IMR-90 (cell line): ENCODE measurements at regions not wholly inside any gene's neighbourhood (a gene's known extent, or its start where the extent isn't known, plus 50 kb on each side); places are given as distances from the start of the nearest gene placed in this dataset.

ENCODE experiments used
- ATAC-seq: fragments of 200-7000 bp; cut with Tn5 transposase; 2 replicates; pipeline ENCODE4 v1.9.1; 2020; ENCODE audit warnings: low read depth, mild to moderate bottlenecking, moderate library complexity
- BruUV-seq: library from RNA; stranded (reverse); fragments of 400-500 nt; replicated peaks from 2 replicates; lab custom pipeline; 2021; lab: Mats Ljungman, UMichigan
- CTCF ChIA-PET: fragments of 300-600 bp; formaldehyde crosslinking; extraction: SDS; loops from one replicate; lab custom pipeline; 2021; ENCODE audit warnings: antibody characterized with exemption; lab: Yijun Ruan, JAX
- POLR2A ChIA-PET: fragments of 300-600 bp; sonication (Branson Sonifier 250); formaldehyde crosslinking; loops from one replicate; lab custom pipeline; 2022; ENCODE audit warnings: antibody characterized with exemption; ENCODE audit not compliant: unreplicated experiment; lab: Charles Lee
- DNase-seq: peaks from one replicate; pipeline ENCODE4 v3.0.0; 2013
- H2AFZ ChIP-seq: replicated peaks from 2 replicates; pipeline ENCODE3; 2013; ENCODE audit warnings: low read length, mild to moderate bottlenecking; ENCODE audit not compliant: poor library complexity
- H2AK5ac ChIP-seq: 2 replicates; pipeline ENCODE4 v1.6.1; 2013; ENCODE audit warnings: low read depth, low read length, inconsistent platforms
- H2AK9ac ChIP-seq: replicated peaks from 2 replicates; pipeline ENCODE3; 2013; ENCODE audit warnings: mild to moderate bottlenecking, low read depth, low read length, moderate library complexity; ENCODE audit not compliant: poor library complexity
- H2BK120ac ChIP-seq: 2 replicates; pipeline ENCODE4 v1.6.1; 2013; ENCODE audit warnings: low read depth, low read length, inconsistent platforms
- H2BK15ac ChIP-seq: 3 replicates; pipeline ENCODE4 v1.6.1; 2013; ENCODE audit warnings: low read depth, low read length, inconsistent platforms
- H2BK20ac ChIP-seq: 2 replicates; pipeline ENCODE4 v1.6.1; 2013; ENCODE audit warnings: low read depth, mild to moderate bottlenecking, inconsistent platforms, low read length, moderate library complexity
- H2BK5ac ChIP-seq: 2 replicates; pipeline ENCODE4 v1.6.1; 2013; ENCODE audit warnings: mild to moderate bottlenecking, low read depth, low read length, inconsistent platforms; ENCODE audit not compliant: poor library complexity, severe bottlenecking
- H3K14ac ChIP-seq: replicated peaks from 2 replicates; pipeline ENCODE4 v1.6.1; 2013; ENCODE audit warnings: low read depth, low read length, inconsistent platforms
- H3K18ac ChIP-seq: 2 replicates; pipeline ENCODE4 v1.6.1; 2013; ENCODE audit warnings: low read depth, low read length, control low read depth
- H3K23ac ChIP-seq: 2 replicates; pipeline ENCODE4 v1.6.1; 2013; ENCODE audit warnings: low read depth, low read length, inconsistent platforms
- H3K27ac ChIP-seq: 2 replicates; pipeline ENCODE4 v1.5.1; 2013; ENCODE audit warnings: mild to moderate bottlenecking, control low read depth, low read length; ENCODE audit not compliant: insufficient read depth
- H3K27me3 ChIP-seq: 2 replicates; pipeline ENCODE4 v1.6.1; 2013; ENCODE audit warnings: low read length; ENCODE audit not compliant: control insufficient read depth, insufficient read depth
- H3K36me3 ChIP-seq: 2 replicates; pipeline ENCODE4 v1.6.1; 2013; ENCODE audit warnings: low read length, mixed read lengths; ENCODE audit not compliant: control insufficient read depth, insufficient read depth
- H3K4ac ChIP-seq: 2 replicates; pipeline ENCODE4 v1.6.1; 2013; ENCODE audit warnings: low read depth, low read length, inconsistent platforms
- H3K4me1 ChIP-seq: 2 replicates; pipeline ENCODE4 v1.6.1; 2013; ENCODE audit warnings: low read length, mixed read lengths; ENCODE audit not compliant: control insufficient read depth, insufficient read depth
- H3K4me2 ChIP-seq: 2 replicates; pipeline ENCODE4 v1.6.1; 2013; ENCODE audit warnings: low read depth, mild to moderate bottlenecking, control low read depth, low read length, moderate library complexity
- H3K4me3 ChIP-seq: 2 replicates; pipeline ENCODE4 v1.5.1; 2013; ENCODE audit warnings: low read depth, mild to moderate bottlenecking, control low read depth, low read length, moderate library complexity; ENCODE audit not compliant: insufficient read depth
- H3K56ac ChIP-seq: 2 replicates; pipeline ENCODE4 v1.6.1; 2013; ENCODE audit warnings: low read length, inconsistent platforms; ENCODE audit not compliant: insufficient read depth; ENCODE audit errors: extremely low read depth
- H3K79me1 ChIP-seq, 2 experiments: 2 replicates each; pipeline ENCODE4 v1.6.1; 2013; ENCODE audit warnings: low read length in 2 of 2, inconsistent platforms in 1 of 2, low read depth in 1 of 2
- H3K9ac ChIP-seq: 2 replicates; pipeline ENCODE4 v1.6.1; 2013; ENCODE audit warnings: low read depth, low read length, control low read depth
- H3K9me1 ChIP-seq: 2 replicates; pipeline ENCODE4 v1.6.1; 2013; ENCODE audit warnings: low read length, inconsistent platforms; ENCODE audit not compliant: insufficient read depth
- H3K9me3 ChIP-seq: 2 replicates; pipeline ENCODE4 v1.6.1; 2013; ENCODE audit warnings: low read length; ENCODE audit not compliant: control insufficient read depth, insufficient read depth
- H4K20me1 ChIP-seq: 2 replicates; pipeline ENCODE4 v1.6.1; 2013; ENCODE audit warnings: low read length, inconsistent platforms; ENCODE audit not compliant: insufficient read depth
- H4K5ac ChIP-seq: 2 replicates; pipeline ENCODE4 v1.6.1; 2013; ENCODE audit warnings: mild to moderate bottlenecking, low read depth, low read length, control low read depth
- H4K8ac ChIP-seq, 2 experiments: 2 replicates each; pipeline ENCODE4 v1.6.1; 2013; ENCODE audit warnings: low read depth in 2 of 2, low read length in 2 of 2, control low read depth in 1 of 2, inconsistent platforms in 1 of 2
- H4K91ac ChIP-seq: 2 replicates; pipeline ENCODE4 v1.6.1; 2013; ENCODE audit warnings: low read depth, low read length, inconsistent platforms; ENCODE audit not compliant: insufficient read depth
- BHLHE40 ChIP-seq: fragments of 150-350 bp; IDR thresholded peaks from 2 replicates; pipeline ENCODE4 v1.6.1; 2016; ENCODE audit warnings: mild to moderate bottlenecking, low read depth, low read length
- CEBPB ChIP-seq: IDR thresholded peaks from 2 replicates; pipeline ENCODE4 v1.6.1; 2012; ENCODE audit warnings: low read depth, low read length, improper control_type of control experiment
- CHD1 ChIP-seq: IDR thresholded peaks from 2 replicates; pipeline ENCODE4 v1.6.1; 2012; ENCODE audit warnings: low read depth, low read length, improper control_type of control experiment
- FOS ChIP-seq: fragments of 150-350 bp; IDR thresholded peaks from 2 replicates; pipeline ENCODE4 v1.6.1; 2016; ENCODE audit warnings: low read depth, low read length
- MAFK ChIP-seq: IDR thresholded peaks from 2 replicates; pipeline ENCODE4 v1.6.1; 2012; ENCODE audit warnings: low read depth, low read length, improper control_type of control experiment
- MAZ ChIP-seq: IDR thresholded peaks from 2 replicates; pipeline ENCODE4 v1.6.1; 2012; ENCODE audit warnings: low read depth, mild to moderate bottlenecking, low read length, improper control_type of control experiment, moderate library complexity, borderline replicate concordance
- MXI1 ChIP-seq: IDR thresholded peaks from 2 replicates; pipeline ENCODE4 v1.6.1; 2012; ENCODE audit warnings: low read depth, mild to moderate bottlenecking, low read length, moderate library complexity, borderline replicate concordance
- NFE2L2 ChIP-seq: fragments of 150-350 bp; IDR thresholded peaks from 2 replicates; pipeline ENCODE4 v1.6.1; 2016; ENCODE audit warnings: low read depth, mild to moderate bottlenecking, low read length
- POLR2A ChIP-seq: IDR thresholded peaks from 2 replicates; pipeline ENCODE4 v1.6.1; 2012; ENCODE audit warnings: mild to moderate bottlenecking, low read depth, low read length
- RAD21 ChIP-seq: IDR thresholded peaks from 2 replicates; pipeline ENCODE4 v1.6.1; 2012; ENCODE audit warnings: low read length, improper control_type of control experiment
- RCOR1 ChIP-seq: IDR thresholded peaks from 2 replicates; pipeline ENCODE4 v1.6.1; 2012; ENCODE audit warnings: mild to moderate bottlenecking, low read length, improper control_type of control experiment; ENCODE audit not compliant: insufficient replicate concordance
- RFX5 ChIP-seq: IDR thresholded peaks from 2 replicates; pipeline ENCODE4 v1.8.0; 2012; ENCODE audit warnings: low read depth, mild to moderate bottlenecking, low read length, moderate library complexity
- SMC3 ChIP-seq: fragments of 150-350 bp; IDR thresholded peaks from 2 replicates; pipeline ENCODE4 v1.6.1; 2016; ENCODE audit warnings: low read depth, mild to moderate bottlenecking, antibody characterized with exemption, low read length, moderate library complexity
- WGBS, 2 experiments: methylation state at CpG; one replicate each; pipeline versions ENCODE4 v1.1.5 to v1.1.7; 2013; ENCODE audit warnings: missing lambda C conversion rate in 2 of 2; ENCODE audit not compliant: insufficient read length in 1 of 2; ENCODE audit errors: extremely low coverage in 2 of 2; 5-methylcytosine and 5-hydroxymethylcytosine counted together
- dilution Hi-C: fragments of 300-500 bp; cut with HindIII; formaldehyde crosslinking; loops from one replicate; pipeline ENCODE4 v1.14.3; 2018; ENCODE audit warnings: low sequenced_read_pairs; ENCODE audit not compliant: unreplicated experiment
- in situ Hi-C: fragments of 300-500 bp; cut with MboI; formaldehyde crosslinking; loops from 3 replicates; pipeline ENCODE4 v1.14.3; 2019; ENCODE audit warnings: low sequenced_read_pairs, inconsistent platforms, mixed read lengths
- intact Hi-C: fragments of 100-400 bp; cut with micrococcal nuclease; formaldehyde crosslinking; loops from 2 replicates; pipeline ENCODE4 v1.10.0; 2022
- TF ChIP-seq, protein P1 (sequence below): fragments of 150-350 bp; IDR thresholded peaks from 2 replicates; pipeline ENCODE4 v1.6.1; 2016; ENCODE audit warnings: low read depth, mild to moderate bottlenecking, low read length, moderate library complexity, borderline replicate concordance
- TF ChIP-seq, protein P2 (sequence below): fragments of 150-350 bp; IDR thresholded peaks from 2 replicates; pipeline ENCODE4 v1.6.1; 2017; ENCODE audit warnings: mild to moderate bottlenecking, antibody characterized with exemption, low read length, low read depth
- TF ChIP-seq, protein P3 (sequence below): conservative IDR thresholded peaks from 2 replicates; pipeline ENCODE4 v1.5.1; 2012; ENCODE audit warnings: mild to moderate bottlenecking, low read depth, low read length, improper control_type of control experiment

DNA sequence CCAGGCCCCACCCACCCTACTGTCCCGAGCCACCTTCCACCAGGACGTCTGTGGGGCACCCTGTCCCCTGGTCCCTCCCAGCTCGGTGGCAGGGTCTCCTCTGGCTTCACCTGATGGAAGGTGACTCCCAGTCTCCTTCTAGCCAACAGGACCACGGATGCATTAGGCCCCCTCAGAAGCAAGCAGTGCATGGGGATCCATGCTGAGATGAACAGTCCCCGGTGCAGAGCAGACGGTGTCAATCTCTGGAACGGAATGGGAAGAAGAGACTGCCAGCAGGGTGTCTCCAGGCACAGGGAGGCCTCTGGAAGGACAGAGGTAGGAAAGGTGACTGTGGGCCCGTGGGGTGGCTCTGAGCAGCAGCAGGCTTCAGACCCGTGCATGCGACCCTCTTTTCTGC lies 65.2 kb upstream of the FZD7 start:
- Histone ChIP-seq H3K18ac (no peak overlapping the region), H3K36me3 (no peaks in the 10 kb centered on the region), H3K9me3 (no peaks in the 10 kb centered on the region), H4K5ac (no peak overlapping the region), H3K14ac (no peak overlapping the region), H3K27me3 (no peaks in the 10 kb centered on the region), H2BK20ac (no peak overlapping the region), H3K9ac (no peak overlapping the region), H2BK120ac (no peak overlapping the region; the same call in 1 of the 2 replicates), H4K8ac (no peak overlapping the region), H4K20me1 (no peaks in the 10 kb centered on the region), H3K4ac (no peak overlapping the region), H3K4me3 (no peak overlapping the region), H3K4me1 (peaks cover 14% of the 10 kb centered on the region), H3K27ac (no peak overlapping the region), H3K23ac (no peak overlapping the region), H2BK5ac (no peak overlapping the region), H2BK15ac (no peak overlapping the region), H2AK9ac (no peak overlapping the region), H3K56ac (no peak overlapping the region), H4K91ac (no peak overlapping the region), H2AFZ (no peak overlapping the region), H3K9me1 (peaks cover 7% of the 10 kb centered on the region; the same call in 1 of the 2 replicates), H3K4me2 (no peak overlapping the region), H3K79me1 (no peaks in the 10 kb centered on the region), H2AK5ac (no peak overlapping the region)
- no TSS peak for BruUV-seq
- intact Hi-C loops (no loop called here), in situ Hi-C loops (no loop called here), dilution Hi-C loops (no loop called here)
- DNase-seq (no peak), ATAC-seq (no peak)
- ChIA-PET CTCF (no interaction called here), POLR2A (no interaction called here)
- 80% methylated on average over 1 of the region's 10 CpGs; no CpG with 5 or more reads in 1 of the 2 experiments for WGBS, 2 experiments
- TF ChIP-seq FOS (no peak), SMC3 (no peak), MAZ (no peak), BHLHE40 (no peak), MAFK (no peak), RAD21 (no peak), POLR2A (no peak), RFX5 (no peak), CHD1 (no peak), CEBPB (no peak), RCOR1 (no peak), NFE2L2 (no peak), MXI1 (no peak)
- TF ChIP-seq, protein P1, sequence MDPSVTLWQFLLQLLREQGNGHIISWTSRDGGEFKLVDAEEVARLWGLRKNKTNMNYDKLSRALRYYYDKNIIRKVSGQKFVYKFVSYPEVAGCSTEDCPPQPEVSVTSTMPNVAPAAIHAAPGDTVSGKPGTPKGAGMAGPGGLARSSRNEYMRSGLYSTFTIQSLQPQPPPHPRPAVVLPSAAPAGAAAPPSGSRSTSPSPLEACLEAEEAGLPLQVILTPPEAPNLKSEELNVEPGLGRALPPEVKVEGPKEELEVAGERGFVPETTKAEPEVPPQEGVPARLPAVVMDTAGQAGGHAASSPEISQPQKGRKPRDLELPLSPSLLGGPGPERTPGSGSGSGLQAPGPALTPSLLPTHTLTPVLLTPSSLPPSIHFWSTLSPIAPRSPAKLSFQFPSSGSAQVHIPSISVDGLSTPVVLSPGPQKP = no peak
- TF ChIP-seq, protein P2, sequence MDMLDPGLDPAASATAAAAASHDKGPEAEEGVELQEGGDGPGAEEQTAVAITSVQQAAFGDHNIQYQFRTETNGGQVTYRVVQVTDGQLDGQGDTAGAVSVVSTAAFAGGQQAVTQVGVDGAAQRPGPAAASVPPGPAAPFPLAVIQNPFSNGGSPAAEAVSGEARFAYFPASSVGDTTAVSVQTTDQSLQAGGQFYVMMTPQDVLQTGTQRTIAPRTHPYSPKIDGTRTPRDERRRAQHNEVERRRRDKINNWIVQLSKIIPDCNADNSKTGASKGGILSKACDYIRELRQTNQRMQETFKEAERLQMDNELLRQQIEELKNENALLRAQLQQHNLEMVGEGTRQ = no peak
- TF ChIP-seq, protein P3, sequence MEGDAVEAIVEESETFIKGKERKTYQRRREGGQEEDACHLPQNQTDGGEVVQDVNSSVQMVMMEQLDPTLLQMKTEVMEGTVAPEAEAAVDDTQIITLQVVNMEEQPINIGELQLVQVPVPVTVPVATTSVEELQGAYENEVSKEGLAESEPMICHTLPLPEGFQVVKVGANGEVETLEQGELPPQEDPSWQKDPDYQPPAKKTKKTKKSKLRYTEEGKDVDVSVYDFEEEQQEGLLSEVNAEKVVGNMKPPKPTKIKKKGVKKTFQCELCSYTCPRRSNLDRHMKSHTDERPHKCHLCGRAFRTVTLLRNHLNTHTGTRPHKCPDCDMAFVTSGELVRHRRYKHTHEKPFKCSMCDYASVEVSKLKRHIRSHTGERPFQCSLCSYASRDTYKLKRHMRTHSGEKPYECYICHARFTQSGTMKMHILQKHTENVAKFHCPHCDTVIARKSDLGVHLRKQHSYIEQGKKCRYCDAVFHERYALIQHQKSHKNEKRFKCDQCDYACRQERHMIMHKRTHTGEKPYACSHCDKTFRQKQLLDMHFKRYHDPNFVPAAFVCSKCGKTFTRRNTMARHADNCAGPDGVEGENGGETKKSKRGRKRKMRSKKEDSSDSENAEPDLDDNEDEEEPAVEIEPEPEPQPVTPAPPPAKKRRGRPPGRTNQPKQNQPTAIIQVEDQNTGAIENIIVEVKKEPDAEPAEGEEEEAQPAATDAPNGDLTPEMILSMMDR = no peak
